GM11168 (cell line): ENCODE measurements at regions not wholly inside any gene's neighbourhood (a gene's known extent, or its start where the extent isn't known, plus 50 kb on each side); places are given as distances from the start of the nearest gene placed in this dataset.

Experiments used
- in situ Hi-C: fragments of 300-500 bp; cut with MboI; formaldehyde crosslinking; loops from one replicate; pipeline ENCODE4 v1.12.0; 2022; ENCODE audit warnings: low sequenced_read_pairs; ENCODE audit not compliant: unreplicated experiment

DNA sequence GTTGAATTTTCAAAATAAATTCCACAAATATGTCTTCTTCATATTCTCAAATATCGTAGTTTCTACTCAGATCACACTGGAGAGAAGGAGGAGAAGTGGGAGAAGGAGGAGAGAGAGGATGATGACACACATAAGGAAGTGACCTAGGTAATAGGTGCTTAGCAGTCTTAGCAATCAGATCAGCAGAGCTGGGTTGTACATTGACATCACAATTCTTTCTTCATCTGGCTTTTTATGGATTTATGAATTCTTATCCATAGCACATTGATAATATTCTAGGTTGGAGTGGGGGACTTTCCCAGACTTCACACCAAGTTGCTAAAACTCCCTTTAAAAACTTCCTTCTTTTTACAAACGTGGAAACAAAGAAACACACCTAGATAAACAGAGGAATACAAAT, 86.9 kb downstream of the FGF9 start:
- in situ Hi-C loops, result no loop called here

DNA sequence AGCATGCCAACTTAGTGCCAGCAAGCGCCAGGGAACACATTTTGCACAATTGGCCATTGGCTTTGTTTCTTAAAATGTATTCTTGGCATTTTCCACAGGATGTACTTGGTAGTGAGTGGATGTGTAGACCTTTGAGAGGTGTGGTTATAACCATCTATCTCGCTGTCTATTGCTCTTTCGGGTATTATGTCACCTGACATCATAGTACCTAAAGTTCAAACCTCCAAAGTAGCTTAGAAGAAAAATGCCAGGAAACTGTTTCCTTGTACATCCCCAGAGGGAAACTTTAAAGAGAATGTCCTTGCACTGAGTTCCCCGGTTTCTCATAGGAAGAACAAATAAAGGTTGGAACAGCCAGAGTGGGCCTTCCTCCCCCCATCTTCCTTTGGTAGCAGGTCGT, 87.6 kb downstream of the FGF9 start:
- in situ Hi-C loops, result no loop called here

DNA sequence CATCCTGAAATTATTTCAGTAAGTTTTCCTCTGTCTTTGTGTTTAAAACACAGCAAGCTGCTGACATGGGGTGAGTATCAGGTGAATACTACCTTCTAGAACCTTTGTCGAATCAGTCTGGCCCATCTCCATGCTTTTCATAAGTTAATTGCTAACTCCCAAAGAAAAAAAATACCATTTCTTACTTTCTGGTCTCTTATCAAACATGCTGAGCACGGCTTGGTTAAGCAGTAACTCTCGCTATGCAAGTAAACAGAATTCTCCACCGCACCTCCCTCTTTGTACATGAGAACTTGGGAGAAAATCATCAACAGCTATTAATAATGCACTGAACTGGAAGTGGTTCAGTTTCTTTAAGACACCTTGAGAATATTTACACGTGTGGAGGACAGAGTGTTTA, 88.6 kb downstream of the FGF9 start:
- in situ Hi-C loops, result no loop called here

DNA sequence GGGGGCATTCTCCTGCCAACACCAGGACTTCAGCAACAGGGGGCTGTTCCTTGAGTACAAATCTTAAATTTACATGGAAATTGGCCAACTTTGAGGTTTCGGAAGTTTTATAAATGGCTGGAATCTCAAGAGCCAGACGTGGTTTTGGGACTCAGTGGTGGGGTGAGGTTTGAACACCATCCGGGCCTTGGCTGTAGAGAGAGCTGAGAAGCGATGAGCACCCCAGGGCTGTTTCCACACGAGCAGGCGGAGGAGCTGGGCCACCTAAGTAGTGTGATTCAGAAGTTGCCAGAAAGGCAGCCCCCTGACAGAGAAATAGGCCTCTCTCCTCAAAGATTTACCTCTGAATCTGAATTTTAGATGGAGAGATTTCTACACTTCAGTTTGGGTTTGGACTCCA, 89.0 kb downstream of the FGF9 start:
- in situ Hi-C loops, result no loop called here

DNA sequence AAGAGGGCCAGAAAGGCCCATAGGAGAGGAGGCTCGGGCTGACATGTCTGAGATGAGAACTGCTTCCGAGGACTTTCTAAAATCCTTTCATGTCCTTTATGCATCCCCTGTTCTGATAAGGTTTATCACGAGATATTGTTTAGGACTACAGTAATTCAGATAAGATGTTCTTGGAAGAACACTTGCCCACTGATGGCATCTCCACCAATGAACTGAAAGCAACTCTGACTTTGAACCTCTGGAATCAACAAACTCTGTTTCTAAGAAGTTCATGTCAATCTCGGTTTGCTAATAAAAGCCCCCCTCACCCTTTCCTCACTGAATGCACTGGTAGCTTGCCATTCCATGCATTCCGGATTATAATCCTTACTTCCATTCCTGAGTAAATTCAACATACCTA, 90.9 kb downstream of the FGF9 start:
- in situ Hi-C loops, result no loop called here

DNA sequence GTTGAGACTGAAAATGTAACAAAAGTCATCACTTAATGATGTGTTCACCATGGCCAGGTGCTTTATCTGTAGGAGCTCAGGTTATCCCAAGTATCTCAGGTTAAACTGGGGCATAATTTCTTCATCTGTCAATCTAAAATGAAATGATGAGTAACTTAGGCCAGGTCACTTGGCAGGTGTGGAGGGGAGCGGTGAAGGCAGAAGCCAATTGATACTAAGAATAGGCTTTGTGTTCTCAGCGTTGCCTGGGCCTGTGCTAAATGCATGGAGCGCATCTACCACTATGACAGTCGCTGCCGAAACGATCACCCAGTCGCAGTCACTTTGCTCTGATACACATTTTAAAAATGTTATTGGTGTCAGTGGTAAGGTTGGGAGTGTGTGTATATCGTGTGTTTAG, 91.6 kb downstream of the FGF9 start:
- in situ Hi-C loops, result no loop called here

DNA sequence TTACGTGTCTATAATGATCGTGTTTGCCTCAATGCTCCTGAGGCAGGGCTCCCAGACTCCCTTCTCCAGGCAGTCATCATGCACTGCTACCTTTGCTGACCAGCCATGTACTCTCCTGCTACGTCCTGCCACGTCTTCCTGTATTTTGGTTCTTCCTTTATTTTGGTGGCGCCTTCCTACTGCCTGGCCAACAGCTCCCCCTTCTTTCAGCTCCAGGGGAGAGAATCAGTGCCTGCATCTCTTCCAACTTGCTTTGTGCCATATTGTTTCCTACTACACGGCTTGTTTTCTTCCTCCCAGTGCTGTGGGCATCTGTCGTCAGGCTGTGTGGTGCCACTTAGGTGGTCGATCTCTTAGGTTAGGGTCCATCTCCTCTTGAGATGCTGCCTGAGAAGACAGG, 96.2 kb downstream of the FGF9 start:
- in situ Hi-C loops, result no loop called here

DNA sequence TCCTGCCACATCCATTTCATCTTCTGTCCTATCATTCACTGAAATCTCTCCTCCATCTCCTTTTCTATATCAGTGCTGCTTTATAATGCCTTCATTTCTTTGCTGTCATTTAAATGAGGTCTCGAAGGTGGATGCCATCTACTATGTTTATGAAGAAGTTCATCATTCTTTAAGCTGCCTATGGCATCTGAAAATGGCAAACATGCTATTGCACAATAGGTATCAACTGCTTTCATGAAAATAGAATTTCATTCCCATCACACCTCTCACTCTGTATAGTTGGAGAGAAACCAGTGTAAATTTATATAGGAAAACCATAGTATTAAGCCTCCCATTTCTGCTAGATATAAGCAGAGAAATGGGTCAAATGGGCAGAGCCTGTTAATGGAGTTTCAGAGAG, 100.2 kb downstream of the FGF9 start:
- in situ Hi-C loops, result no loop called here

DNA sequence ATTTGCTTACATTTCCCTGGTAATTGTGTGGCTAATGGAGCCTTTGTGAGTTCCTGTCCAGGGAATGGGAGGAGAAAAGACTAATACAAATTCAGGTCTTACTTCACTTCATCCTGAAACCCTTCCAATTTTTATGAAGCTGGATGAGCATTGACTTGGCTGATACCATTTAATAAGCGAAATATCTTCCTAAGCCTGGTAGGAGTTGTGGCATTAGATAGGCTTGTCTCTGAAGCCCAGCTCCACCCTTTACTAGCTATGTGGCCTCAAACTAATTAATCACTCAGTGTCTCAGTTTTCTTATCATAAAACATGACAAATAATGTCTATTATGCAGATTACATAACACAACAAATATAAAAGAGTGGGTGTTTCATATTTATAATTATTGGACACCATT, 106.3 kb downstream of the FGF9 start:
- in situ Hi-C loops, result no loop called here

DNA sequence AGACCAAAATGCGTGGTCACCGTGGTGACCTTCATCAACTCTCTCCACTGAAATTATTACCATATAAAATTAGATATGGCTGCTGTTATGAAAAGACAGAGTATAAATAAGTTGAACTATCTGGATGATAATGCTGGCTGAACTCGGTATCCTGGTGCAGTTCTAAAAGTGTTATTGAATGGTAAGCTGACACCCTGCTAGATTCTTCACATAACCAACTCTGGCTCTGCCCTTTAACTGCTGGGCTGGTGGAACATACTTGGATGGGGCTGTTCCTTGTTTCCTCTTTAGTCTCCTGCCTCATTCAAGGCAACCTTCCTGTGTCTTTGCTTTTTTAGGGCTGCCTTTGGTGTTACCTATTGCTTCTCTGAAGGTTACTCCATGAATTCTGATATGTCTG, 106.9 kb downstream of the FGF9 start:
- in situ Hi-C loops, result no loop called here

DNA sequence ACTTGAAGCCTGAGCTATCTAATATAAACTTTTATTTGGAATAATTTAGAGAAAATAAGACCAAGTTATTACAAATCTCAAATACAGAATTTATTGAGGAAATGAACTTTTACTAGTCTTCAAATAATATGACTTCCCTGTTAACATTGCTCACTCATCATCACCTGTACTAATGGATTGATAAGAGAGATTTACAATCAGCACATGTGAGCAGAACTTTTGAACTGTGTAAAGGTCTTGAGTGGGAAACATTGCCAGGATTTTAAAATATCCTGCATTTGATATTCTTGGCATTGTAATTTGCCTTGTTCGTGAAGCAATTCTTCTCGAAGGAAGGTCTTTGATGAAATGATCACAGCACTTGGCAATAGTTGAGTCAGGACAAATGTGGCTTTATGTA, 111.9 kb downstream of the FGF9 start:
- in situ Hi-C loops, result no loop called here

DNA sequence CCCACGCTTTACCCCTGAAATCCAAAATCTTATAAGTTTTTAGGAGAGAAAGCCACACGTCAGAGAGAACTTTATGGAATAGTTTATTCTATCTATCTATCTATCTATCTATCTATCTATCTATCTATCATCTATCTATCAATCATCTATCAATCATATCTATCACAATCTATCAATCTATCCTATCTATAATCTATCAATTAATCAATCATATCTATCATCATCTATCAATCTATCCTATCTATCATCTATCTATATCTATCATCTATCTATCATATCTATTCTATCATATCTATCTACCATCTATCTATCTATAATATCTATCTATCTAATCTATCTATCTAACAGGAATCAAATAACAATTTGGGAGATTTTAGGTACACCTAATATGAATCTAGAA, 115.1 kb downstream of the FGF9 start:
- in situ Hi-C loops, result no loop called here

DNA sequence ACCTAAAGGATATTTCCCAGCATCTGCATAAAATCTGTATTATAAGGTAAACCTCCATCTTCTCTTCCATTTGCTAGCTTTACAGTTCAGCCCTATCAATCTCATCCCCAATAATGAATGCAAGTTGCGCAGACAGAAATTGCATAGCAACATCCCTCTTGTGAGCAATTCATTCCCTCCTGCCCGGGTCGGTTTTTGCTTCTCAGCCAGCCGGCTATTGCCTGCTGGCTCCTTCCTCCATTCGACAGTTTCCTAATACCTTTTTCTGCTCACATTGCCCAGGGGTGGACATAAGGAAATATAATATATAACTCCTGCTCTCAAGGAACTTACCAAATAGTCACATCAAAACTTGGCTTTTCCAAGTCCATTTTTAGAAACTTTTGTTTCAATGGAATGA, 125.2 kb downstream of the FGF9 start:
- in situ Hi-C loops, result no loop called here

DNA sequence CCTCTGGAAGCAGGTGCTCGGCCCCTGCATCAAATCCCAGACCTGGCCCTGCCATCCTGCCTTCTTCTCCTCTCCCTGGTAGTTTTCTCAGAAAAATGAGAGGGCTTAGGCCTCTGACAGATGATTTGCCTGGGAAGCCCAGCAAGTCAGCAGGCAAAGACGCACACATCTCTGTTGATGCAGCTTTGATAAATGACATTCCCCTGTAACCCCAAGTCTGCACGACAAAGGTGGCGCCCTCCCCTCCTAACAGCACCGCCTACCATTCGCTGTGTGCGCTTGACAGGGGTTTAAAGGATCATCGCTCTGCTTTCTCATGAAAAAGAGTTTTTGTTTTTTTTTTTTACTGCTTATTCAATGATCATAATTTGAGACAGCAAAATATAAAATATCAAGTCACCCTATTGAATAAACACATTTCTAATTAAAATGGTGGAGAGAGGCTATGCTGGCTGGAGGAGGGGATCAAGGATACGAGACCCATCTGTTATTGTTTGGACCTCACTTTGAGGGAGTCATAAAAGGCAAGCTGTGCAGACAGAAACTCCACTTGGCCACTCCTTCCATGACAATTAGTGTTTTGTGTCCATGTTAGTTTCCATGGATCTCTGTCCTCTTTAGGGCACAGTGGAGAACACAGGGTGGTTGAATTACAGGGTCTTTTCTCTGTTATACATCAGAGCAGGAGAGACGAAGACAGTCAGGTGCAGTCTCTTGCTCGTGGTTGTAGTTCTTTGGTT, 126.1 kb downstream of the FGF9 start:
- in situ Hi-C loops, result no loop called here

DNA sequence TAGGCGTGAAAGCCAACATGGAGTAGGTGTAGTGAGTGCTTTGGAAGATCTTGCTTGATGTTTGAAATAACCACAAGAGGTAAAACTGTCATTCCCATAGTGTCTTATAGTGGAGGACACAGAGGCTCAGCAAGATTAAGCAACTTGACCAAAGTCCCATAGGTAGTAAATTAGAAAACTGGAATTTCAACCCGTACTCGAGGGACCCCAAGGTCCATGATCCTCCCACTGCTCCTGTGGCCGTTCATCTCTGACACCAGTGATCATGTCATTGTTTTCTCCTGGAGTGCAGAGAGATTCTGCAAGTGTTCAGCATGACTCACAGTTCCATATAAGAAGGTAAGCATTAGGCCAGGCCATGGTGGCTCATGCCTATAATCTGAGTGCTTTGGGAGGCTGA, 126.9 kb downstream of the FGF9 start:
- in situ Hi-C loops, result no loop called here

DNA sequence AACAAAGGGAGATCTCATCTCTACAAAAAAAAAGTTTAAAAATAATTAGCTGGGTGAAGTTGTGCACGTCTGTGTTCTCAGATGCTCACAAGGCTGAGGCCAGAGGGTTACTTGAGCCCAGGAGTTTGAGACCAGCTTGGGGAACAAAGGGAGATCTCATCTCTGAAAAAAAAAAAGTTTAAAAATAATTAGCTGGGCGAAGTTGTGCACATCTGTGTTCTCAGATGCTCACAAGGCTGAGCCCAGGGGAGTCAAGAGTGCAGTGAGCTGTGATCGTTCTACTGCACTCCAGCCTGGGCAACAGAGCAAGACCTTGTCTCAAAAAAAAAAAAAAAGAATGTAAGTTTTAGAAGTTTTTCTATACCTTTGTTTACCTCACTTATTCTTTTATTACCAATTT, 127.3 kb downstream of the FGF9 start:
- in situ Hi-C loops, result no loop called here

DNA sequence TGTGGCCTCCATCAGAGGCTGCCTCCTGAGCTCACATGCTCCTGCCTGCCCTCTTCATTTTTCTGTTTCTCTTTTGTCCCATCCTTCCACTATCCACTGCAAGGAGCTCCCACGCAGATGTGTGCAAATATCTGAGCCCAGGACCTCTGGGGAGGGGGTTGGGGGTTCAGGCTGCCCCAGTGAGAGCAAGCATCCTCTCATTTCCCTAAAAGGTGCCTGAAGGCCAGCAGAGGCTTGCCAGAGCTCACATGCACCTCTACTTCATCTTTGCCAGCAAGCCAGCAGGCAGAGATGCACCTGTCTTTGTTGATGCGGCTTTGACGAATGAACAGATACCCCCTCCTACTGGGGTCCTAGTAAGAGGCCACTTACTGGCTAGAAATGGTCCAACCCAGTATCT, 128.8 kb downstream of the FGF9 start:
- in situ Hi-C loops, result no loop called here

DNA sequence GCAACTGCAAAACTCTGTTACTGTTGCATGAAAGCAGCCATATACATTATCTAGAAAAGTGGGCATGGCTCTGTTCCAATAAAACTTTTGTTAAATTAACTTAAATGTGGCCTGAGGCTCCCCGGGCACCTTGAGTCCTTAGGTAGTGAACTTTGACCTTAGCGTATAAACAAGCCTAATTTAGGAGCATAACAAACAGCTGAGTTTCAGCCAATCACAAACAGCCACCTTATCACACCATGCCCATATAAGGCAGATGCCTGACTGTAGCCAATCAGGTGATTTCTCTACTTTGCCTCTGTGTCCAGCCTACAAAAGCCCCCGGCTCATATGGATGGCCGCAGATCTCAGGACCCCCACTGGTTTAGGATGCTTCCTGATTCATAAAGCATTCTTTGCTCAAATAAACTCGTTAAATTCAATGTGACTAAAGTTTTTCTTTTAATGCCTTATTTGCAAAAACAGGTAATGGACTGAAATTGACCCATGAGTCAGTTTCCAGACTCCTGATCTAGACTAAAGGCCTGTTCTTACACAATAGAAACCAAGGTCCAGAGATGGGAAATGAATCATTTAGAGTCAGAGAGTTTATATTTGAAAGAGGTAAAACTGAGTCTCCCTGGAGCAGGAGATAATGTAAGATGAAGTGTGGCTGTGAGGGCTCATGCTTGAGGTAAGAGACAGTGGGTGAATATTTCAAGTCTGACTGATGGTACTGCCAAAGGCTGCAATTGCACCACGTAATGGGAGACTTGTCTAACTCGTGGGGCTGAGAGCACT, 130.2 kb downstream of the FGF9 start:
- in situ Hi-C loops, result no loop called here

DNA sequence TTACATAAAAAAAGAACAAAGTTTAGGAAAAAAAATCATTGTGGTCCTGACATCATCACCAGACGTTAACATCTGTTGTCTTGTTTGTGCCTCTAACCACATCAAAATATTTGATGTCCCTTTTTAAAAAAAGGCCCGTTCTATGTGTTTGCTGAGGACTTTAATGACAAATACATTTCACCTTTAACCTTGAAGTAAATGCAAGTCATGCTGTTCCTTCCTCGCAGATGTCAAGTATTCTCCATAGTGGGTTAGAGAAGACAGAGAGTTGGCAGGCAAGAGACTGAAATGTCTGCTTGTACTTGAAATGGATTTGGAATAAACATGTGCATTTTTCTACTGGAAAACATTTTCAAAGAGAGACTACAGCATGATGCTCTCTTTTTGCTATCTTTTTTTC, 134.9 kb downstream of the FGF9 start:
- in situ Hi-C loops, result no loop called here

DNA sequence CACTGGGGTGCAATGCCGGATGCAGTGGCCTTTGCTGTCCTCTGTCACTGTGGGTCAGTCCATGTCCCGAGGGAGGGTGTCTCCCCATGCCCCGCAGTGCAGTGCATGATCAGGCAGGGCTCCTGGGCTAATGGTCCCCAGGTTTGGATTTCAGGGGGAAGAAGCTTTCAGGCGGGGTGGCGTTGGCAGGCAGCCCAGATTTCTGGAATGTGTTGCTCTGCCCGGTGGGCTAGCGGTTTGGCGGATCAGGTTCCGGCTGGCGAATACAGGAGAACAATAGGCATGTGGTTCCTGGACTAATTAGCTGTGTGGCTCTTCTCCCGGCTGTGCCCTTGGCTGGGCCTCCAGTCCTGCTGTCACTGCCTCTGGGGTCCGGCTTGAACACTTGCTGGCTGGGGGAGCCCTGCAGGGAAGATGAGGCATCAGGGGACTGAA, 141.3 kb downstream of the FGF9 start:
- in situ Hi-C loops, result no loop called here

DNA sequence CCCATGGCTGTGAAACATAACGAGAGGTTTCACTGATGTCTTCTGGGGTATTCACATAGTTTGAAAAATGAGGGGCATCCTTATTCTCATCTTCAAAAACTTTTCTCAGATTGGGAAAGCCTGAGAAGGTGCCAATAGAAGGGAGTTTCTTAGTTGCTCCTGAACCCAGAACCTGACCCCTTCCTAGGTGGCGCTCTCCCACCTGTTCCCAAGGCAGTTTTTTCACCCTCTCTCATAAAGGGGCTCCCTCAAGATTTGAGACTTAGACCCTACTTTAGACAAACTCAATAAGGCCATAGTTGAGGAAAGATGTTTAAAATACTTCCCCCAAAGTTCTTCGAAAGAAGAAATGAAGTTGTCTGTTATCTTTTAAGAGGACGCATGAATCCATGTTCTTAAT, 142.2 kb downstream of the FGF9 start:
- in situ Hi-C loops, result no loop called here

DNA sequence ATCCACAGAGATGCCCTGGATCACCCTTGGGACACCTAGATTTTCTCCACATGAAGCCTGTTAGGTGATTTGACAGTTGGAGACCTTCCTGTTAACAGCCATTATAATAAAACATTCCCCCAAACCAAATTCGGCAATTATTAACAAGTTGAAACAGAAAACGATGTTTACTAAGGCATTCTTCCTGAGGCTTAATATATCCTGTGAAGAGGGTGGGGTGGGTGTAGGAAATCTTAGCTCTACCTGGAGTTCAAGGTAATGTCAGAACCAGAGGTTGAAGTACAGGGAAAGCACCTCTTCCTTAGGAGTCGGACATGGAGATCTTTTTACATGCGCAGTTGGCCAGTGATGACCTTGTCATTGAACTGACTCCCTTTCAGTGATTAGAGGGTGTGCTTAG, 143.0 kb downstream of the FGF9 start:
- in situ Hi-C loops, result no loop called here
